NCI-H510A treated with DMSO at 0.1 percent for 48 hours (cell line): ENCODE measurements at regions not wholly inside any gene's neighbourhood (a gene's known extent, or its start where the extent isn't known, plus 50 kb on each side); places are given as distances from the start of the nearest gene placed in this dataset.

Source experiments
- DNase-seq: peaks from one replicate; lab custom pipeline; 2025; lab: John Stamatoyannopoulos, UW

DNA sequence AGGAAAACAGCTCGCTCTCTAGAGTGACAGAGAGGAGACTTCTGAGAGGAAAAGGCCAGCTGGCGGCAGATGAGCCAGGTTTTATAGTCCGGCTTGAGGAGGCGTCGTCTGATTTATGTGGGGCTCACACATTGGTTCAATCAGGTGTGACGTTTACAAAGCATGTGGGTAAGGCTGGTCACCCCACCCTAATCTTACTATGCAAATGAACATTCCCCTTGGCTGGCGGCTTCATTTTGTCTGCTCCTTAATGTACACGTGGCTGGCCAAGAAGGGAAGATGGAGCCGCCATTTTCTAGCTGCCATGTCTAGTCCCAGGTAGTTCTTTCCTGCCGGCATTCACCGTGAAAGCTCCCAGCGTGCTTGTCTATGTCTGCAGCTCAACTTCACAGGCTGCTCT is 299.1 kb upstream of the SPRED2 start:
- no peak for DNase-seq

DNA sequence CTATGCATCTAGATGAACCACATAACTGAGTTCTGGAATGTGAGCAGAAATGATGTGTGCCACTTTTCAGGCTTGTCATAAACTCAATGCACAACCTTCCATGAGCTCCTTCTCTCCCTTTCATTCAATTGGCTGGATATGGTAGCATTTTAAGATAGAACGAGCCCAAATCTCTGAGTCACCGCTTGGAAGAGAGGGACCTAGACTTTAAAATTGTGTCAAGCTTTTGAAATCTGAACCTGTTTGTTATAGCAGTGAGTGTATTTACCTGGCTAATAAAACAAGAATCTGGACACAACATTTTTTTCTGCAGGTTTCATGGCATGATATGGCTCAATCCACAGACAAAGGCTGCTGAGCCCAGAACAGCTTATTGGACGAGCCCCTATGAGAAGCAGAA is 297.8 kb upstream of the SPRED2 start:
- DNase-seq, result no peak

DNA sequence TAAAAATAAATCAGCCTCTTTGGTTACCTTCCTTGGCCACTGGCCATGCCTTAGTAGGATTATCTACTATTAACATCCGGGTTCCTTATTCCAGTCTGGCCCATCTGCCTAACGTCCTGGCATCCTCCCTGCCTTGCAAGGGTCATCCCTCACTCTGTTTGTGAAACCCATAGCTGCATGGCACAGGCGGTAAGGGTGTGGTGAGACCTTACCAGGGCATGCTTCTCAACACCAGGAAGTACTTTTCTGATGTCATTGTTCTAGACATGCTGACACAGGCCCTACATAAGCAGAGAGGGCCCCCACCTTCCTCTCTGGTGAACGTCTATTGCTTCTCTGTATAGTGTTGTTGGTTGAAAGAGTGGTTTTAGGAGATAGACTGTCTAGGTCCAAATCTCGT is 296.8 kb upstream of the SPRED2 start:
- DNase-seq, result no peak

DNA sequence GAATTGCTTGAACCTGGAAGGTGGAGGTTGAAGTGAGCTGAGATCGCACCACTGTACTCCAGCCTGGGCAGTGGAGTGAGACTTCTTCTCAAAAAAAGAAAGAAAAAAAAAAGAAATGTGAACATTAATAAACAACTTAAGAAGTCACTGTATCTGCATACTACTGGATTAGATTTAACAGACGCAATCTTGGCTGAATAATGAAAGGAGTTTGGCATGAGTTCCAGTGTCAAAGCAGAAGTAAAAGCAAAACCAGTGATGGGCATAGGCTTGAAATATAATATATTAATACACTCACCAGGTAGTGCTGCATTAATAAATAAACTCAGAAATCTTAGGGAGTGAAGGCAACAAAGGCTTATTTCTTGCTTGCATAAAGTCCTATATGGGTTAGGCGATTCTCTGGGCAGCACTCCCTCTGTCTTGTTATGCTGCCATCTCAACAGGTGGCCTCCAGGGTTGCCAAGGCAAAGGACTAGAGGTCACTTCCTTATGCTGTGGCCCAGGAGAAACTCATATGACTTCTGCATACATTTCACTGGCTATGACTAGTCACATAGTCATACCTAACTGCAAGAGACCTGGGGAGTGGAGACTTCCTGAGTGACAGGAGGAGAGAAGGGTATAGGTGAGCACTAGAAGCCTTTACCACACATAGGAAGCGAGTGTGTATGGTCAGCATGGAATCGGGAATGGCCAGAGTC is 296.2 kb upstream of the SPRED2 start:
- no peak for DNase-seq

DNA sequence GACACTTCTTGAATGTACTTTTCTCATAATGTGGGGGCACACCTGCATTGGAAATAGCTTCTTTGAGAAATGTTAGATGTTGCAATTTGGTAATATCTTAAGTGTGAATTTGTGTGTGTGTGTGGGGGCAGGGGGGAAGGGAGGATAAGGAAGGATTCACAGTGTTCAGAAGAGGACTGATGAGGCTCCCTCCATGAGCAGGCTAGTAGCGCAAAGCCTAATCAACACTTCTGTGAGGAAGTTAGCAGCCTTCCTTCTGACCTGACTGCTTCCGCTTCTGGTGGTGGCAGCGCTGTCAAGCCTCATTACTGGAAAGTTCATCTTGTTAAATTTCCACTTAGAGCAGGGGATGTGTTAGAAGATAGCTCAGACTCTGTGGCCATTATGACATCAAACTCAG is 295.4 kb upstream of the SPRED2 start:
- no peak for DNase-seq

DNA sequence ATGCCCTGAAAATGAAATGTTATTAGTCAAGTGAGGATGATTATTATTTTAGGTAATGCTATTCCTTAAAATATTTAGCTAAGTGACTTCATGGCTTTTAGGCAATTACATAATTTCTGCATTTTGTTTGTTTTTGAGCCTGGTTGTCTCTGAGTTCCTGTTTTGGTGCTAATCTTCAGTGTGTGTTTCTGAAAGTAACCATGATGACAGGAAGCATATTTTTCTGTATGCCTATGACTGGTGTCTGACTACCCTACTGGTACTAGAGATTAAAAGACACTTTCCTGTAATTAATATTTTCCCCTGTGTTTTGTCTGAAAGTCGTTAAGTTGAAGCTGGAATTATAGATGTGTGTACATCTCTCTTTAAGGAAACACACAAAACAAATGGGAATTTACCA is 295.0 kb upstream of the SPRED2 start:
- DNase-seq, result no peak

DNA sequence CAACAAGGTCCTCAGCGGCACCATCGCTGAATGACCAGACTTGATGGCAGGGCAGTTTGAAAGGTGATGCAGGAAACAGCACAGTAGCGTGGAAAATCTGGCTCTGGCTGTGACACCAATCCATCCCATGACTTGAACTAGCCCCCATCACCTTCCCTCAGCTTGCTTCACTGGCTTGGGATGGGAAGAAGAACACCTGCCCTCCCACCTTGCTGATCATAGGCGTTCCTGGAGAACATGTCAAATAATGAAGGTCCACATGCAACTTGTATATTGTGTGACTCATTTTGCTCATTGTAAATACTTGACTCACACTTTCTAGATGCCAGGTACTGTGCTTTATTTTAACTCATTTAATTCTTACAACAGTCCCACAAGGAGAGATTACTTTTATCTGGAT is 292.4 kb upstream of the SPRED2 start:
- DNase-seq, result no peak

DNA sequence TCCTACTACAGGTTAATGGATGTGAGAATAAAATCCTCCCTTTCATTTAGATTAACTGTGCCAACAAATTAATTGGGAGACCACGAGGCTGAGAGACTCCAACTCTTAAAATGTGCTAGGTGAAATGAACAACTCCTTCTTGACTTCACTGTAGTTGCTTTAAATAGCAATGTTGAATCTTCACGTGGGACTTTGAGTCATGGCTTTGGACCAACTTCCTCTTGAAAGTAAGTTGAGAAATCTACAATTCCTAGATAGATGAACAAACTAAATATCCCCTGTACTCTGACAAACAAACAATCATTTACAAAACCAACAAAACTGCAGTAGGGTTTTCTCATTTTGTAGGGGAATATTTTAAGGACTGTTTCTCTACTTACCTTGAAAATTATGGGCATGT is 291.9 kb upstream of the SPRED2 start:
- no peak for DNase-seq

DNA sequence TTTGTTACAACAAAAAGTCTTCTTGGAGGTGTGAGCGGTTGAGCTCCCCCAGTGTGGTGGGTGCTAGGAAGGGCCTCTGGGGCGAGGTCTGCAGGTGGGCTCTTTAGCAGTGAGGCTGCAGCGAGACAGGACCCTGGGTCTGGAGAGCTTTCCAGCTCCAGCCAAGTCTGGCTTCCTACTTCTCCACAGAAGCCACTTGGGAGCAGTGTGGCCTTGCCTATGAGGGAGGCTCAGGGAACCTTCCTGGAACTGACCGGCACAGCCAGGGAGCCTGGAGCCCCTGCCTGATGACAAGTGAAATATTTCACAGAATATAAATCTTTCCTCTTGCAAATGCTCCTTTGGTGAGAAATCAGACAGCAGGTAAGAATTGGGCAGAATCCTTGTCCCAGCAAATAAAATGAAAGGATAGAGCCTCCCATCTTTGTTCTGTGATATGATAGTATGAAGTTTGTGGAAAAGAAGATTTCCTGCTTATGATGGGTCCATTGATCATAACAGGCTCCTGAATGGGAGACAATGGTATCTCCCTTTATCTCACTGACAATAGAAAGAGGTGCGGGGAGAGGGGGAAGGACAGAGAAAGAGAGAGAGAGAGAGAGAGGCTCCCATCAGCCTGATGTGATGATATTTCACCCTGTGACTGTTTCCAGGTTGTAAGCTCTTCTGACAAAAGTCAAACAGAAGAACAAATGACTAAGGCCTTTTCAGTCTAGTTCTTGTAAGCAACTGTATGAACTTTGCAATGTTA is 289.8 kb upstream of the SPRED2 start:
- DNase-seq, result no peak

DNA sequence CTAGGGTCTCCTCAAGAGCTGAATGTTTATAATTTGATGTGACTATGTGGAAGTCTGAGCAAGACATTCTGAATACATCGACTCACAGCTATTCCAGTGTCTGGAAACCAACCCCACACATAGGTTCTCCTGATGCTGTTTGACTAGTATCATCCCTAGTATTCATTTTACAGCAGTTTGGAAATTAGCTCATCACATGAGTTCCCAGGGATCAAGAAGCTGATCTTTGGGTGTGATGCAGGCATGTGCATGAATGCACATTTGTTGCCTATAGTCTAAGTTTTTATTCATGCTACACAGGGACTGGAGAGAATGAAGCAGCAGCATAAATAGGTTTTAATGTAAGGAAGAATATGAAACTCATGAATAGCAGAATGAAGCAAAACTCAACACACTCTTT is 284.3 kb upstream of the SPRED2 start:
- DNase-seq, result no peak

DNA sequence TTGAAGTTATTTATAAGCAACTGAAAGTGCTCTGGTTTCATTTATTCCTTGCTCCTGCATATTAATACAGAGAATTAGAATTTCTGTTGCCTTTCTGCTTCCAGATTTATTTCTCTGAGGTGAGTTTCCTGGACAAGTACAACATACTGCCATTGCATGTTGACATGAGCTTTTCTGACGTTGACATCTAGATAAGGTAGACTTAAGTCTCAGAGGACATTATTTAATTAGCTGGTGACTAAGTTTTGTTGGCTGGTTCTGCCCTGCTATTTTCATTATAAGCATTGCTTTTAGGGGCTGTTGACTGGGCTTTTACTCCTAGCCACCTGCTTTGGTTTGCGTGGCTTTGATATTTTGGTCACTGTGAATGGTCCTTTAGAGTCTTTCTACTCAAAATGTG is 282.9 kb upstream of the SPRED2 start:
- no peak for DNase-seq

DNA sequence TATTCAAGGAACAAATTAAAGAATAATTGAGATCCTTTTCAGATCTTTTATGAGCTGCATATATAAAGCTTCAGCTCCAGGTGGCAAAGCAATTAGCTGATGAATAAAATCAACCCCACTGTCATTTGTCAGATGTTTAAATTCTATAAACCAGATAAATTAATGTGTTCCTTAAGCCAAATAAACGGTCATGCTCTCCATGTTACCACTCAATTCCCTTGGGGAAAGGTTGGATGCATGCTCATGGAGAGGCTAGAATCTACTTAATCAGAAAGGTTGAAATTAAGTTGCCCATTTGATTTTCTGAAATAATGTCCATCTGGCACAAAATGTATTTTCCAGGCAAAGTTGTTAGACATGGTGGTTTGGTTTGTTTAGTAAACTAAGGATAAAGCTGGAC is 282.5 kb upstream of the SPRED2 start:
- no peak for DNase-seq

DNA sequence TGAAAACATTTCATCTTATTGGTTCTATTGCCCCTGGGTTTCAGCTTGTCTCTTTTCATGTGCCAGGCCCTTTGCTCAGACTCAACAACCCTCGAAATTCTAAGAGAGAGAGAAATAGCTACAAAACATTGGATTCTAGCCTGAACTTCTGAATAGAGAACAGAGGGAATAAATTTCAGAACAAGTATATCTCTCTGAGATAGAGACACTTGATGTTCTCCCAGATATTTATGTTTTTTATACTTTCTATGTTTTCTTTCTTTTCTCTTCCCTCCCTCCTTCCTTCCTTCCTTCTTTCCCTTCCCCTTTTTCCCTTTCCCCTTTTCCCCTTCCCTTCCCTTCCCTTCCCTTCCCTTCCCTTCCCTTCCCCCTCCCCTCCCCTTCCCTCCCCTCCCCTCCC is 279.5 kb upstream of the SPRED2 start:
- no peak for DNase-seq

DNA sequence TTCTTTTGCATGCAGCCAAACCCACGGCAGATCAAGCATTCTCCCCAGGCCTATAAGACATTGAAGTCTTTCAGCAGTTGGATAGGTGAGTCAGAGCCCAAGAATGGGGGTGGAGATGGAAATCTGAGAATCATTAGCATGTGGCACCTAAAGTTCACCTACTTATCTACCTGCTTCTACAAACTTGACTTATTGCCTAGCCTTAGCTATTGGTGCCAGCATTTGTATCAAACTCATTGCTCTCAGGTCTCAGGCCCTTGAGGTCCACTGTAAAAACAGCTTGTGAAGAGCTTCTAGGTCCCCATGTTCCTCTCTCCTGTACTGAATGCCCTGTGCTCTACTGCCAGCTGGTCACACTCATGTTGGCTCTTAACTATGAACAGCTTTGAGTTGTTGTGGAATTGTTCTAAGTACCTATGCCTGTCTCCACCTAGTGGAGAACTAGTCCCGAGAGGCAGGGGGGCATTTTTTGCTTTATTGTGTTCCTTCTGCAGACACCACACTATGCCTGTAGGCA is 278.4 kb upstream of the SPRED2 start:
- peak; percentile 39 for DNase-seq

DNA sequence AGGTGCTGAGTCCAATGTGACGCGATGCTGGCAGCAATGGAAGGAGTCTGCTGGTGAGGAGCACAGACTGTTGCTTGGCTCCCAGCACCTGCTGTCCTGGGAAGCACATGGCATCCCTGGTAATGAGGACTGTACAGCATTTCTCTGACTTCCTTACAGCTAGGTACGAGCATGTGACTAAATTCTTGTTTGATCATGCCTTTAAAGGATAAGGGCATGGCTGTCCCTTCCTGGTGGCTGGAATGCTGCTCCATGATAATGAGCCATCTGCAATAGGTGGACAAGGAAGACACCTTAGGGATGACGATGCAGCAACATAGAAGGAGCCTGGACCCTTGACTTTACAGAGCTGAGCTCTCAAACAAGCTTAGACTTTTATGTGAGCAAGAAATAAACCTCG is 278.0 kb upstream of the SPRED2 start:
- no peak for DNase-seq

DNA sequence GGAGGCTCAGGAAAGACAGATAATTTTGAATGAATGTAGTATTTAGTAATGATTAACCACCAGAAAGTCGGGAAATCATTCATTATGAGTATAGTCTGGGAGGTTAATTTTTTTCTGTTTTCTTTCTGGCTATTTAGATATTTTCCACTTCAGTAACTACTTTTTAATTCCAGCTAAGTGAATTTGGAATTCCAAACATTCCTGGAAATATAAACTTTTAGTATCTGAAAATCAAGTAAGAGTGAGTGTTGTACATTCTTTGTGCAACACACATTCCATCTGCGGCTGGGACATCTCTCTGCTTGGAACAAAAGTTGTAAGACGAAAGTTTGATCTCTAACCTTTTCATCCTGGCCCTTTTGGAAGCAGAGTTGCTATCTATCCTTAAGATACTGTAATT is 275.7 kb upstream of the SPRED2 start:
- no peak for DNase-seq

DNA sequence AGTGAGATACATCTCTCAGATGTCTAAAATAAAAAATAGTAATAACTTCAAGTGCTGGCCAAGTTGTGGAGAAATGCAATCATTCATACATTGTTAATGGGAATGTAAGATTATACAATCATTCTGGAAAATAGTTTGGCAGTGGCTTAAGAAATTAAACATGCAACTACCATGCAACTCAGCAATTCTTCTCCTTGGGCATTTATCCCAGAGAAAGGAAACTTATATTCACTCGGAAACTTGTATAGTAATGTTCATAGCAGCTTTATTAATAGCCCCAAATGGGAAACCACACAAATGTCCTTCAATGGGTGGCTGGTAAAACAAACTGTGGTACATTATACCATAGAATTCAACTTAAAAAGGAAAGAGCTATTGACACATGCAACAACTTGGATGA is 274.0 kb upstream of the SPRED2 start:
- DNase-seq, result no peak

DNA sequence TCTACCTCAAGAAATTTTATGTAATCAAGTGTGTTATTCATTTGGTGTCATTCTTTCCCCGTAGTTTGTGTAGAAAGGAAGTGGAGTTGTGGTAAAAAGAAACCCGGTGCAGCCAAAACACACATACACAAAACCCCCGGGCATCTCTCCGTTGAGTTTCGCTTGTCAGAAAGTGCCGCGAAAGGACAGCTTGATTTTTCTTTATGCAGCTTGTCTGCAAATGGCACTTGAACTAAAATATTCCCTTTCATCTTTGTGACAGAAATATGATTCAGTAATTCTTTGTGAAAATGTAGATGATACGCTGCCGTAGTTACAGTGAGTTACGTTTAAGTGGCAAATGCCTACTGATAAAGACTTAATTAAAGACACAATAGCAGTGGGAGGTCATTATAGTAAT is 268.8 kb upstream of the SPRED2 start:
- no peak for DNase-seq

DNA sequence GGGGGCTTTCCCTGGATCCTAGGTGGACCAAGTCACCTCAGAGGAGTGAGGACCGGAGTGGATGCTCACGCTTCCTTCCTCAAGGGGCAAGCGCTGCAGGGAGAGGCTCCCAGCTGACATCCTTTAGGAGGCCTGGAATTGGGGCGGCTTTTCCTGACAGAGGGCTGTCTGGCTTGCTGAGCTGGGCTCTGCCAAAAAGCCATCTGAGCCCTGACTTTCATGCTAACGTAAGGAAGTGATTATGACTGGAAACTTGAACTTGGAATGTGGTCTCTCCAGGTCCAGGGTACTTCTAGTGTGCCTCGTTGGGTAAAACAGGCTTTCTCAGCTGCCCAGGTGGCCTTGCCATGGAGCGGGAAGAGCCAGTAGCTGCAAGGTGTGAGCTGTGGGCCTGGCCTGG is 268.3 kb upstream of the SPRED2 start:
- DNase-seq, result no peak

DNA sequence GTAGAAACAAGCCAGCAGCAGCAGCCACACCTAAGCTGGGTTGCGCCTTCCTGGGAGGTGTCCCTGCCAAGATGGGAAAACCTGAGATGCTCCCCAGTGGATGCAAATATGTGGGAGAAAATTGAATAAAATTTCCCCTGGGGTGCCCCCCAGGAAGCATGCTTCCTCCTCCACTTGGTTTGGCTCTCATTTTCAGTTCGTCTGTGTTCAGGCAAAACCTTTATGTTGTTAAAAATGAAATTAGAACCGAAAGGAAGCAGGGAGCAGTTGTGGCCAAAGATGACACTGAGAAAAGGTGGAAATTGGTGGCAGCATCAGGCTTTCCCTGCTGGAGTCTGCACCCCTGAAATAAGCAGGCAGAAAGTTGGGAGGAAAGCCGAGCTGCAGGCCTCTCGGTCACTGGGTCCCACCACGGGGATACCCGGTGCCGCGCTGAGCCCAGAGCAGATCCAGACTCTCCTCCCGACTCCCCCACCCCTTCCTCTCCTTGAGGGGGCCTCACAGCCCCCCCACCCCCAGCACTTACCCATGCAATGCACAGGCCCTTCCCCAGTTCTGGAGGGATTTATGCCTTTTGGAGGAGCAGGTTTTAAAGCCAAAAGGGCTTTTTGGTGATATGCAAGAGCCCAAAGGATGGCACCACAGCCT is 267.7 kb upstream of the SPRED2 start:
- no peak for DNase-seq

DNA sequence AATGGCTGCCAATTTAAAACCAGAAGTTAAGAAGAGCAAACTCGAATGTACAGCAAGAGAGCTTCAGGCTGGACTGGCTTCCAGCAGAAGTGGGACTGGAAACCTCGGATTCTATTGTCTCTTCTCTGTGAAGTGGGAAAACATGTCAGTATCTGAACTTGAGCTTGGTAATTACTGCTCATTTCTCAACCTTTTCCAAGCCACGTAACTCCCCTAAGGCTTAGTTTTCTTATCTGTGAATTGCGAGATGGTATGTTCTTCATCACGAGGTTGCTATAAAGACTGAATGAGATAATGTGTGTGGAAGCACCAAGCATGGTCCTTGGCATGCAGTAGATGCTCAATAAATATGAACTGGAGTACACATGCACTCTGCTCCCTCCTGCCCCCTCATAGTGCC is 259.4 kb upstream of the SPRED2 start:
- DNase-seq, result no peak

DNA sequence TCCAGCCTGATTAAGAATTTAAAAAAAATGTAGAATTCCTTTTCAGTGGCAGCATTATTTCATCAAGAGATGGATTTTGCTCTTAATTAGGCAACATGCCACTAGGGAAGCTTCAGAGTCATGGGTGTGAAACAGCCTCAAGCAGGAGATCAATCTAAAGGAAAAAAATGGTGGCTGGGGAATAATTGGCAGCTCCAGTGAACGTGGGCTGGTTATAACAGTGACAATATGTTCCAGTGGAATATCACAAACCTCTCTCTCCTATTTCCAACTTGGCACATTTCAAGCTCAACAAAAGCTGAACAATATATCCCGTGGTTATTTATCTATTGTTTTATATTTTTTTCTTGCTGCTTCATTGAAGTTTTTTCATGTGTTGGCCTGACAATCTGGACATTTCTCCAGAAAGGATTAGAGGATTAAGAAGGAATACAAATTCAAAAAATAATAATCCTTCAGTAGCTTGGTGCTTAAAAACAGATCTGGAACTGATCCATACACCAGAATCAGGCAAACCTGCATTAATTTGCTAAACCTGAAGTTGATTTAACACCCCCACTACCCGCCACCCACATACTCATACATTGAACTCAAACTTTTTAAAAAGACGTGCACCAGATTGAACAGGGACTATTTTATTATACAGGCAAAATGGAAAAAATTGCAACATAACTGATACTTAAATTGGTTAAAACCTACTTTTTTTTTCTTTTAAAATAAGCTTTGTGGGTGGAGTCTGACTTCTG is 255.9 kb upstream of the SPRED2 start:
- no peak for DNase-seq

DNA sequence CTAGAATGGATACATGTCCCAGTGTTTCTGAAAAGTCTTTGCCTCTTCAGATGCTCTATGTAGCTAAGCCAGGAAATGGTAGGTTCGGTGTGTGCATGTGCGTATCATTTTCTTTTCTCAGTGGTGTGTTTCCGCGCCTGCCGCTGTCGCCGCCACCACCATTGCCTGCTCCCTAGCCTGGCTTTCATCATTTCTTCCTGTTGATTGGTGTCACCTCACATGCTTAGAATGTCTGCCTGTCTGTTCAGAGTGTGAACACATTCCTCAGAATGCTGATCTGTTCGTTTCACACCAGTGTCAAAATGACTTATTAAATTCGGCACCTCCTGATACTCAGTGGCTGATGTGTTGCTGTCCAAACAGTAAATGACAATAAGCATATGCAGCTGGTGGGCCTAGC is 255.2 kb upstream of the SPRED2 start:
- DNase-seq, result no peak
